ENCODE measurements at regions not wholly inside any gene's neighbourhood (a gene's known extent, or its start where the extent isn't known, plus 50 kb on each side); places are given as distances from the start of the nearest gene placed in this dataset.
A peak's percentile ranks its signal among the peaks of the same experiment; 100 is the strongest.

GRCh38 chr18:51654488-51655326 lies 457.2 kb upstream of the MEX3C start:
- DNase-seq, result no peak

- DNase-seq, result peak; percentile 23
Measured at GRCh38 chr18:51655327-51655698, 457.8 kb upstream of the MEX3C start.

- no peak for DNase-seq
Measured at GRCh38 chr18:51656249-51656648, 458.8 kb upstream of the MEX3C start.

- DNase-seq, result no peak
Measured at GRCh38 chr18:51658436-51658835, 461.0 kb upstream of the MEX3C start.

GRCh38 chr18:51659781-51660180 lies 462.3 kb upstream of the MEX3C start:
- no peak for DNase-seq

GRCh38 chr18:51660188-51660715 lies 462.8 kb upstream of the MEX3C start:
- DNase-seq, result no peak

GRCh38 chr18:51664236-51664635 lies 466.8 kb upstream of the MEX3C start:
- DNase-seq, result no peak

GRCh38 chr18:51666763-51667191 lies 469.3 kb upstream of the MEX3C start:
- DNase-seq, result peak; percentile 75

GRCh38 chr18:51668101-51668500 lies 470.6 kb upstream of the MEX3C start:
- peak; percentile 89 for DNase-seq

GRCh38 chr18:51668607-51669006 lies 471.1 kb upstream of the MEX3C start:
- DNase-seq, result peak; percentile 31

- DNase-seq, result no peak
Measured at GRCh38 chr18:51686590-51686989, 489.1 kb upstream of the MEX3C start.

- peak; percentile 21 for DNase-seq
Measured at GRCh38 chr18:51687845-51688585, 490.5 kb upstream of the MEX3C start.

- DNase-seq, result no peak
Measured at GRCh38 chr18:51692612-51693011, 495.1 kb upstream of the MEX3C start.

- no peak for DNase-seq
Measured at GRCh38 chr18:51711298-51711889, 513.9 kb upstream of the MEX3C start.

GRCh38 chr18:51712821-51713220 lies 515.3 kb upstream of the MEX3C start:
- DNase-seq, result no peak

GRCh38 chr18:51716277-51716676 lies 518.8 kb upstream of the MEX3C start:
- no peak for DNase-seq

GRCh38 chr18:51721388-51721787 lies 523.9 kb upstream of the MEX3C start:
- DNase-seq, result peak; percentile 16

GRCh38 chr18:51721996-51722395 lies 524.5 kb upstream of the MEX3C start:
- no peak for DNase-seq

GRCh38 chr18:51724790-51725721 lies 527.6 kb upstream of the MEX3C start:
- peak; percentile 25 for DNase-seq

GRCh38 chr18:51726614-51727013 lies 529.1 kb upstream of the MEX3C start:
- no peak for DNase-seq

GRCh38 chr18:51727780-51728179 lies 530.3 kb upstream of the MEX3C start:
- no peak for DNase-seq

- no peak for DNase-seq
Measured at GRCh38 chr18:51731070-51731469, 533.6 kb upstream of the MEX3C start.
